ENCODE measurements at regions not wholly inside any gene's neighbourhood (a gene's known extent, or its start where the extent isn't known, plus 50 kb on each side); places are given as distances from the start of the nearest gene placed in this dataset.

DNA sequence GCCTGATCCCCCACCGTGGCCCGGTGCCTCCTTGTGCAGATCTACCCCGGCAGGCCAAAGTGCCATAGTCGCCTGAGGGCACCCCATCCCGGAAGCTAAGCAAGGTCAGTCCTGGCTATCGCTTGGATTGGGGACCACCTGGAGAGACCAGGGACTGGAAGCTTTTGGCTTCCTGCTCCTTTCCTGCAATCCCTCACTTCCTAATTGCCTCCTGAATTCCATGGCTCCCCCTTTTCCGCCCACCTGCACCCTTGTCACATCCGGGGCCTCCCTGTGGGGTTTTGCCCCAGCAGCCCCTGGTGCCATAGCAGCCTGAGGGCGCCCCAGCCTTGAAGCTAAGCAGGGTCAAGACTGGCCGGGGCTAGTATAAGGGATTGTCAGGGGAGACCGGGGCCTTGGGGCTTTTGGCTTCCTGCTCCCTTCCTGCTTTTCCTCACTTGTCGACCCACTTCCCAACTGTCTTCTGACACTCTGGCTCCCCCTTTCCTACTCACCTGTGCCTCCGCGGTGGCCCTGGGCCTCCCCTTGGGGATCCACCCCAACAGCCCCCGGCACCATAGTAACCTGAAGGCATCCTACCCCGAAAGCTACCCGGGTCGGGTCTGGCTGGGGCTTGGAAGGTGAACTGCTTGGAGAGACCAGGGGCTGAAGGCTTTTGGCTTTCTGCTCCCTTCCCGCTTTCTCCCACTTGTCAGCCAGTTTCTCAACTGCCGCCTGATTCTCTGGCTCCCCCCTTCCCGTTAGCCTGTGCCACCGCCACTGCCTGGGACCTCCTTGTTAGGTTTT is 2293.6 kb downstream of the TP53TG3F start:
- TF ChIP-seq CTCF (IDR thresholded peaks at IDR 0.05 in 4 of 5, conservative IDR thresholded peaks at IDR 0.05 in 1 of 5) (no peak), POLR2A (IDR thresholded peaks at IDR 0.05) (no peak)

Measured in gastrocnemius medialis (tissue), 4 donors.